Kidney (tissue), 13 donors: ENCODE measurements at regions not wholly inside any gene's neighbourhood (a gene's known extent, or its start where the extent isn't known, plus 50 kb on each side); places are given as distances from the start of the nearest gene placed in this dataset.

Experiments used
- DNase-seq, 5 donors: peaks; one replicate each; pipeline ENCODE4 v3.0.0-alpha.2; 2013 to 2020
- FAIRE-seq: peaks from 2 replicates; lab custom pipeline; 2012; peaks lifted over from hg19 to GRCh38; lab: Jason Lieb, UNC
- H3K27ac ChIP-seq, 2 donors: one replicate each; pipeline ENCODE4 v1.7.0; 2013; ENCODE audit warnings: low read depth in 2 of 2, low read length in 2 of 2, inconsistent platforms in 1 of 2
- H3K27me3 ChIP-seq: one replicate; pipeline ENCODE4 v1.7.1; 2013; ENCODE audit warnings: low read length, inconsistent platforms; ENCODE audit not compliant: control insufficient read depth, insufficient read depth
- H3K36me3 ChIP-seq, 3 donors: one replicate each; pipeline versions ENCODE4 v1.7.0 to v1.7.1; 2013; ENCODE audit warnings: low read length in 3 of 3, control low read depth in 1 of 3, inconsistent platforms in 1 of 3; ENCODE audit not compliant: insufficient read depth in 3 of 3, control insufficient read depth in 2 of 3
- H3K4me1 ChIP-seq, 3 donors: one replicate each; pipeline versions ENCODE4 v1.7.0 to v1.7.1; 2013; ENCODE audit warnings: low read length in 3 of 3, inconsistent platforms in 1 of 3, low read depth in 1 of 3; ENCODE audit not compliant: control insufficient read depth in 2 of 3, insufficient read depth in 2 of 3
- H3K4me3 ChIP-seq, 3 donors: one replicate each; pipeline versions ENCODE4 v1.7.0 to v1.8.1; 2013; ENCODE audit warnings: low read length in 3 of 3, control low read depth in 1 of 3, inconsistent platforms in 1 of 3
- H3K9ac ChIP-seq, 3 donors: one replicate each; pipeline versions ENCODE4 v1.7.0 to v1.7.1; 2013; ENCODE audit warnings: low read length in 3 of 3, control low read depth in 1 of 3, inconsistent platforms in 1 of 3
- H3K9me3 ChIP-seq, 3 donors: one replicate each; pipeline versions ENCODE4 v1.7.0 to v1.7.1; 2013; ENCODE audit warnings: low read length in 3 of 3, control low read depth in 1 of 3, inconsistent platforms in 1 of 3; ENCODE audit not compliant: control insufficient read depth in 2 of 3, insufficient read depth in 1 of 3
- CTCF ChIP-seq: IDR thresholded peaks from 3 replicates; pipeline ENCODE4 v1.5.1; 2012; ENCODE audit warnings: mild to moderate bottlenecking, moderate library complexity, borderline replicate concordance; ENCODE audit not compliant: insufficient read depth; ENCODE audit errors: extremely low read depth
- intact Hi-C: fragments of 100-400 bp; cut with DNase I; formaldehyde crosslinking; loops from one replicate; pipeline ENCODE4 v1.11.1; 2022
- donor health status: control.
- donor health status: control.
- donor health status: control.
- donor health status: control.
- donor health status: control.
- donor health status: DM: yes; HTN: yes; CAD: no.
- donor health status: Normal renal cell carcinoma (clear cell type).

GRCh38 chr10:78292982-78293865, 259.6 kb downstream of the RPS24 start:
- Histone ChIP-seq H3K4me1 (peaks cover 0 to 4% (median 0%) of the 10 kb centered on the region in 3 donors), H3K27ac (no peak overlapping the region), H3K9me3 (no peaks in the 10 kb centered on the region), H3K4me3 (no peak overlapping the region), H3K36me3 (no peaks in the 10 kb centered on the region), H3K27me3 (no peaks in the 10 kb centered on the region), H3K9ac (no peak overlapping the region)
- intact Hi-C loops, result no loop called here
- no peak for TF ChIP-seq CTCF
- DNase-seq (peak in 4 of 5 donors; percentile 83 to 92 (median 89)), FAIRE-seq (no peak)

GRCh38 chr10:78295242-78295641, 261.6 kb downstream of the RPS24 start:
- H3K27ac ChIP-seq, result no peak overlapping the region
- H3K4me1 ChIP-seq, result peaks cover 0 to 6% (median 3%) of the 10 kb centered on the region in 3 donors
- no peak for FAIRE-seq
- DNase-seq, result peak in 1 of 5 donors; percentile 27
- no peak for TF ChIP-seq CTCF
- no peaks in the 10 kb centered on the region for H3K9me3 ChIP-seq
- intact Hi-C loops, result no loop called here
- no peak overlapping the region for H3K9ac ChIP-seq
- H3K27me3 ChIP-seq, result no peaks in the 10 kb centered on the region
- H3K4me3 ChIP-seq, result no peak overlapping the region
- no peaks in the 10 kb centered on the region for H3K36me3 ChIP-seq

GRCh38 chr10:78296785-78297184, 263.1 kb downstream of the RPS24 start:
- peaks cover 0 to 10% (median 3%) of the 10 kb centered on the region in 3 donors for H3K4me1 ChIP-seq
- TF ChIP-seq CTCF, result no peak
- no peaks in the 10 kb centered on the region for H3K9me3 ChIP-seq
- H3K36me3 ChIP-seq, result no peaks in the 10 kb centered on the region
- no peak overlapping the region for H3K27ac ChIP-seq
- DNase-seq (no peak), FAIRE-seq (no peak)
- H3K9ac ChIP-seq, result no peak overlapping the region
- no peak overlapping the region for H3K4me3 ChIP-seq
- H3K27me3 ChIP-seq, result no peaks in the 10 kb centered on the region
- intact Hi-C loops, result no loop called here
